IgD-negative memory B cell (primary cell): ENCODE measurements at regions not wholly inside any gene's neighbourhood (a gene's known extent, or its start where the extent isn't known, plus 50 kb on each side); places are given as distances from the start of the nearest gene placed in this dataset.

Experiments
- H3K27ac Mint-ChIP-seq, 3 donors: one replicate each; pipeline ENCODE4 v1.8.0; 2020 to 2022; ENCODE audit warnings: mild to moderate bottlenecking in 3 of 3, mixed read lengths in 3 of 3, moderate library complexity in 1 of 3
- H3K27me3 Mint-ChIP-seq: one replicate; pipeline ENCODE4 v1.8.0; 2021; ENCODE audit warnings: mixed read lengths
- H3K36me3 Mint-ChIP-seq: one replicate; pipeline ENCODE4 v1.8.0; 2020; ENCODE audit warnings: mild to moderate bottlenecking, mixed read lengths
- H3K4me1 Mint-ChIP-seq, 3 donors: one replicate each; pipeline ENCODE4 v1.8.0; 2020 to 2022; ENCODE audit warnings: mixed read lengths in 3 of 3, mild to moderate bottlenecking in 1 of 3
- H3K4me3 Mint-ChIP-seq, 4 donors: one replicate each; pipeline ENCODE4 v1.8.0; 2020 to 2022; ENCODE audit warnings: mild to moderate bottlenecking in 4 of 4, mixed read lengths in 4 of 4, moderate library complexity in 3 of 4
- H3K9me3 Mint-ChIP-seq, 3 donors: one replicate each; pipeline ENCODE4 v1.8.0; 2020 to 2021; ENCODE audit warnings: mixed read lengths in 3 of 3, mild to moderate bottlenecking in 1 of 3

DNA sequence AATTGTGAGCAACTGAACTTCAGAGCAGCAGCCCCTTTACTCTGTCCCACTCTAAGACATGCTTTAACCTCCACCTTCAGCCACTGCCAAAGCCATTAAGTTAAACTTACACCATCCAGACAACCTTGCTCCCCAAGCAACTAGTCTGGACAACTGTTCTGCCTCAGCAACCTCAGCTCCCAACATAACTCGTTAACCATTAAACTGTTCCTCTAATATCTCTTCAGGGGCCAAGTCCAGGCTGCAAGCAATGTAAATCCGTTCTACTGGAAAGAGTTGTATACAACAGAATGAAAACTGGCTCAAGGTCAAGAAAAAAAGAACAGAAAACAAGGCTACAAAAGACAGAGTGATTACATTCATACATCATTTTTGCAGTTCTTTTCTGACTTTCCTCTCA lies 131.7 kb upstream of the TARS1 start:
- Mint-ChIP-seq H3K4me1 (no peaks in the 10 kb centered on the region), H3K27ac (no peak overlapping the region)

DNA sequence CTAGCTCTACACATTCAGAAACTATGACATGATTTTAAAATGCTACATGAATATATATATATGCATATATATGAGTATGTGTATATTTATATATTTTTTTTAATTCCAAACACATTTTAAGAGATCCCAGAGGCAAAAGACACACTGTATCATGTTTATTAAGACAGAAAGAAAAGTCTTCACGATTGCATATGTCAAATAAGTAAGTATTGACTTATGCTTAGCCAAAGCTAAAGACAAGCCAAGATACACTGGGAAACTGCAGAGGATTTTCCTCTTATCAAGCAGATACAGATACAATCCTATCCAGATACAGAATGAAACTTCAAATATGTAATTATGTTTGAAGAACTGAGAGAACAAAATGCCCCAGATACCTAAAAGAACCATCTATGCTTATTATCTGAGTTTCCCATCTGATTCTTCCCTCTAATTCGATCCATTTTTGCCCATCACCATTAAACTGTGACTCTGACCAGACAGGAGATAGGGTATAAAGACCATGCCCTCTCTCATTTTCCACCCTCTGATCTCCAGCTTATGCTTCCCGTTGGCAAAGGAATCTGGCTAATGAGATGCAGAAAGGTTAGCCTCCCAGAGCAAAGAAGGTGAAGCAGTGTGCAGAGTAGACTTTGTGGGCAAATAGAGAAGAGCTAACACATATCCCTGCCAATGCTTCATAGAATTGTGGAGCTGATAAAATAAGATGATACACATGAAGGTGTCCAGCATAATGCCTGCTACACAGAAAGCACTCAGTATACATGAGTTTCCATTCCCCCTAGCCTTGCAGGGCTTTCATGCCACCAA lies 131.0 kb upstream of the TARS1 start:
- no peaks in the 10 kb centered on the region for H3K36me3 Mint-ChIP-seq
- peaks cover 4% of the 10 kb centered on the region for H3K27me3 Mint-ChIP-seq
- no peak overlapping the region for H3K27ac Mint-ChIP-seq
- peaks cover 0 to 2% (median 0%) of the 10 kb centered on the region in 3 donors for H3K9me3 Mint-ChIP-seq
- H3K4me3 Mint-ChIP-seq = no peak overlapping the region
- H3K4me1 Mint-ChIP-seq = no peaks in the 10 kb centered on the region

More for the DNA sequence above, 131.7 kb upstream of the TARS1 start:
- H3K4me3 Mint-ChIP-seq = no peak overlapping the region
- peaks cover 4% of the 10 kb centered on the region for H3K27me3 Mint-ChIP-seq
- peaks cover 0 to 2% (median 0%) of the 10 kb centered on the region in 3 donors for H3K9me3 Mint-ChIP-seq
- H3K36me3 Mint-ChIP-seq = no peaks in the 10 kb centered on the region

- Mint-ChIP-seq H3K36me3 (no peaks in the 10 kb centered on the region), H3K4me3 (no peak overlapping the region), H3K9me3 (peaks cover 0 to 2% (median 0%) of the 10 kb centered on the region in 3 donors), H3K27ac (no peak overlapping the region), H3K27me3 (peaks cover 3% of the 10 kb centered on the region), H3K4me1 (no peaks in the 10 kb centered on the region)
Observed at GRCh38 chr5:33310451-33310850, 130.3 kb upstream of the TARS1 start.

- Mint-ChIP-seq H3K9me3 (peaks cover 0 to 2% (median 0%) of the 10 kb centered on the region in 3 donors), H3K4me3 (no peak overlapping the region), H3K27ac (no peak overlapping the region), H3K27me3 (peaks cover 2% of the 10 kb centered on the region), H3K36me3 (no peaks in the 10 kb centered on the region), H3K4me1 (no peaks in the 10 kb centered on the region)
Observed at GRCh38 chr5:33311893-33312292, 128.9 kb upstream of the TARS1 start.

DNA sequence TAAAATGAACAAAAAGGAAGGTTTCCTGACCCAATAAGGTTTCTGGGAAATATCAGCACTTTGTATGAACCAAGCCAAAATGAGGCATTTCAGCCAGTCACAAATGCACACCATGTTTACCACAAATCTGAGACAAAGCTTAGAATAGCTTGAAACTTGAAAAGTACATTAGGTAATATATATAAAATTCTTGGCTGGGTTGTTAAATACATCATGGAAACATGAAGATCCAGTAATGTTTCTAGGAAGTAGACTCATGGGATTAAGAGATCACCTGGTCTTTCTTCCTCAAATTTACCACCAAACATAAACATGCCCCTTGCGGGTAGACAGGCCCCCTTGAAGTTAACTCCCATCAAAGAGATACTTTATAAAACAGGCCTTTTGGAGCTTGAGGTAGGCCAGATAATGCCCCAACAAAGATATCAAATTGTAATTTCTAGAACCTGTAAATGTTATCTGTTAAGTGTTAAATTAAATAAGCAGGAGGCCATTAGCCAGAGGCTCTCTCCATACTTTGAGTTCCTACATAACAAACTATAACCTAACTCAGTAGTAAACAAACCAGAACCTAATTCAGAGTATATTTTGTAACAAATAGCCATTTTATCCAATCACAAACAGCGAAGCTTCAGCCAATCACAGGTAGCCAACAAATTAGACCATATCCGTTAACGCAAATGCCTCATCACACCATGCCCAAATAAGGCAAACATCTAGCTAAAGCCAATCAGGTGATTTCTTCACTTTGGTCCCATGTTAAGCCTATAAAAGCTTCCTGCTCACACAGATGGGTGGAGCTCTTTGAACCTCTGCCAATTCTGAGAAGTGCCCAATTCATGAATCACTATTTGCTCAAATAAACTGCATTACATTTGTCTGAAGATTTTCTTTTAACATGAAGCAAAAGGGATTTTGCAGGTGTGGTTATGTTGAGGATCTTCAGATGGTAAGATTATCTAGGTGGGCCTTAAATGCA lies 127.9 kb upstream of the TARS1 start:
- H3K4me1 Mint-ChIP-seq = no peaks in the 10 kb centered on the region
- H3K9me3 Mint-ChIP-seq = peaks cover 0 to 2% (median 0%) of the 10 kb centered on the region in 3 donors
- no peak overlapping the region for H3K4me3 Mint-ChIP-seq
- H3K27ac Mint-ChIP-seq = no peak overlapping the region
- peaks cover 2% of the 10 kb centered on the region for H3K27me3 Mint-ChIP-seq
- H3K36me3 Mint-ChIP-seq = no peaks in the 10 kb centered on the region

- Mint-ChIP-seq H3K27ac (no peak overlapping the region), H3K36me3 (no peaks in the 10 kb centered on the region)
Observed at GRCh38 chr5:33315189-33315588, 125.6 kb upstream of the TARS1 start.

GRCh38 chr5:33316773-33317172 lies 124.0 kb upstream of the TARS1 start:
- H3K27me3 Mint-ChIP-seq = no peaks in the 10 kb centered on the region
- H3K36me3 Mint-ChIP-seq = no peaks in the 10 kb centered on the region
- no peak overlapping the region for H3K4me3 Mint-ChIP-seq
- no peaks in the 10 kb centered on the region for H3K4me1 Mint-ChIP-seq
- H3K27ac Mint-ChIP-seq = no peak overlapping the region
- H3K9me3 Mint-ChIP-seq = peaks cover 0 to 2% (median 0%) of the 10 kb centered on the region in 3 donors

More at GRCh38 chr5:33315189-33315588, 125.6 kb upstream of the TARS1 start:
- Mint-ChIP-seq H3K4me1 (no peaks in the 10 kb centered on the region), H3K27me3 (no peaks in the 10 kb centered on the region), H3K9me3 (peaks cover 0 to 2% (median 0%) of the 10 kb centered on the region in 3 donors), H3K4me3 (no peak overlapping the region)

DNA sequence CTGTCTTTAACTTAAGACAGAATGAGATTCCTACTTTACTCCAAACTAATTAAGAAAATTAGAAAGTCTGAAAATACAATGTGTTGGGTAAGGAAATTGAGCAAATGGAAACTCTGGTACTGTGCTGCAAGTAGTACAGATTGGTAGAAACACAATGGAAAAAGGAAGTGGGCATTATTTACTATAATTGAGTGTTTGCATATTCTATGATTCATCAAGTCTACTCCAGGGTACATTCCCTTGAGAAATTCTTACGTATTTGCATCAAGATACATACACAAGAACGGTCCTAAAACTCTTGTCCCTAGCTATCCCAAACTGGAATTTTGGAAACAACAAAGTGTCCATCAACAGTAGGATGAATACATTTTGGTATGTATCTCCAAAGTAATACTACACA lies 123.5 kb upstream of the TARS1 start:
- H3K4me3 Mint-ChIP-seq = no peak overlapping the region
- no peaks in the 10 kb centered on the region for H3K36me3 Mint-ChIP-seq
- H3K27ac Mint-ChIP-seq = peak overlapping the region in 1 of 3 donors; percentile 10
- peaks cover 0 to 2% (median 0%) of the 10 kb centered on the region in 3 donors for H3K9me3 Mint-ChIP-seq
- no peaks in the 10 kb centered on the region for H3K4me1 Mint-ChIP-seq
- no peaks in the 10 kb centered on the region for H3K27me3 Mint-ChIP-seq

GRCh38 chr5:33319151-33319550 lies 121.6 kb upstream of the TARS1 start:
- Mint-ChIP-seq H3K27ac (no peak overlapping the region), H3K4me3 (no peak overlapping the region), H3K9me3 (no peaks in the 10 kb centered on the region), H3K4me1 (no peaks in the 10 kb centered on the region), H3K27me3 (no peaks in the 10 kb centered on the region), H3K36me3 (no peaks in the 10 kb centered on the region)

- Mint-ChIP-seq H3K9me3 (no peaks in the 10 kb centered on the region), H3K36me3 (no peaks in the 10 kb centered on the region), H3K4me1 (no peaks in the 10 kb centered on the region), H3K27ac (no peak overlapping the region), H3K27me3 (no peaks in the 10 kb centered on the region), H3K4me3 (no peak overlapping the region)
Observed at GRCh38 chr5:33319841-33320240, 120.9 kb upstream of the TARS1 start.

- H3K4me1 Mint-ChIP-seq = no peaks in the 10 kb centered on the region
- H3K27ac Mint-ChIP-seq = no peak overlapping the region
- no peaks in the 10 kb centered on the region for H3K36me3 Mint-ChIP-seq
- no peaks in the 10 kb centered on the region for H3K9me3 Mint-ChIP-seq
- no peak overlapping the region for H3K4me3 Mint-ChIP-seq
- no peaks in the 10 kb centered on the region for H3K27me3 Mint-ChIP-seq
Observed at GRCh38 chr5:33321026-33321425, 119.7 kb upstream of the TARS1 start.

GRCh38 chr5:33322632-33323031 lies 118.1 kb upstream of the TARS1 start:
- no peaks in the 10 kb centered on the region for H3K4me1 Mint-ChIP-seq
- H3K9me3 Mint-ChIP-seq = no peaks in the 10 kb centered on the region
- H3K4me3 Mint-ChIP-seq = no peak overlapping the region
- H3K36me3 Mint-ChIP-seq = no peaks in the 10 kb centered on the region
- no peak overlapping the region for H3K27ac Mint-ChIP-seq
- H3K27me3 Mint-ChIP-seq = no peaks in the 10 kb centered on the region

DNA sequence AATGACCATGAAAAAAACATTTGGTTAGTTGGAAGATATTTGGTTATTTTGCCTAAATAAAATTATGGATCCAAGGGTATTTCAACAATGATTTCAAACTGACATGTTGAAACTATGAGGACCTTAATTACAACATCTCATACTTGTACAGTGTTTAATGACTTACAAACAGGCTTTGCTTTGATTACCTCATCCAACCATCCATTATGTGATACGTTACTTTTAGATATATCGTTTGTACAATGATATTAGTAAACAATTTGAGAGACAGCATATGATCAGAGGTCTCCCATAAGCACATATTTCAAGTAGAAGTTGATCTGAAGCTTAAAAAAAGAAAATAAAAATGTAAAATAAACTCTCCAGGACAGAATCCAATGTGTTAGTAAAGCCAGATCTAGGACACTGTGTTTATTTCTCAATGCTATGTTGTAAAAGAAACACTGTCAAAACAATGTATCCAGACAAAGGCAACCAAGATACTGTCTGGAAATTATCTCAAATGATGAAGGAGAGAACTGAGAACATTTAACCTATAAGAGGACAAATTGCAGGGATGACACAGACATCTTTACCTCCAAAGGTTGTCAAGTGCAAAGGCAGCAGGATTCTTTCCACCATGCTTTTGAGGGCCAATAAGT lies 116.0 kb upstream of the TARS1 start:
- Mint-ChIP-seq H3K4me3 (no peak overlapping the region), H3K27ac (no peak overlapping the region)

DNA sequence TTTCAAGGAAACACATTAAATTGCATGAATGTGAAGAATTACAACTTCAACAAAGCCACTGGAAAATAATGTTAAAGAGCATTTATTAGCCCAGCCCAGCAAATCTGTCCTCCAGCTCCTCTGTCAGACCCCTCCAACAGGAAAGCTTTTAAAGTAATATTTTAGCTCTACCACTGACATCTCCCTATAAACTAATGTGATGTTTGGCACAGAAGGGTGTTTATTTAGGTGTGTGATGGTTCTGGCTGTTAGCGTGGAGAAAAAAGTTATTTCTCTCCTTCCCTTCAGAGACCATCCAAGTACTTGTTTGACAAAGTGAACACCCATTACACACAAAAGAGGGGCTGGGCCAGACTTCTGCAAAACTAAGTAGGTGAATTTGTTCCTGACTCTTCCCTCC lies 111.9 kb upstream of the TARS1 start:
- no peaks in the 10 kb centered on the region for H3K9me3 Mint-ChIP-seq
- no peak overlapping the region for H3K4me3 Mint-ChIP-seq
- H3K27me3 Mint-ChIP-seq = peaks cover 3% of the 10 kb centered on the region
- H3K36me3 Mint-ChIP-seq = no peaks in the 10 kb centered on the region
- no peaks in the 10 kb centered on the region for H3K4me1 Mint-ChIP-seq
- H3K27ac Mint-ChIP-seq = no peak overlapping the region

More for the DNA sequence above, 116.0 kb upstream of the TARS1 start:
- Mint-ChIP-seq H3K4me1 (no peaks in the 10 kb centered on the region), H3K27me3 (no peaks in the 10 kb centered on the region), H3K36me3 (no peaks in the 10 kb centered on the region), H3K9me3 (no peaks in the 10 kb centered on the region)

GRCh38 chr5:33329891-33330290 lies 110.9 kb upstream of the TARS1 start:
- H3K4me1 Mint-ChIP-seq = no peaks in the 10 kb centered on the region
- H3K4me3 Mint-ChIP-seq = no peak overlapping the region
- H3K27me3 Mint-ChIP-seq = peaks cover 3% of the 10 kb centered on the region
- no peak overlapping the region for H3K27ac Mint-ChIP-seq
- H3K9me3 Mint-ChIP-seq = no peaks in the 10 kb centered on the region
- no peaks in the 10 kb centered on the region for H3K36me3 Mint-ChIP-seq
